ENCODE measurements at regions not wholly inside any gene's neighbourhood (a gene's known extent, or its start where the extent isn't known, plus 50 kb on each side); places are given as distances from the start of the nearest gene placed in this dataset.

- Mint-ChIP-seq H3K27me3 (ENCODE audit: unreplicated experiment) (no peaks in the 10 kb centered on the region), H3K27ac (ENCODE audit: unreplicated experiment) (no peak overlapping the region), H3K4me3 (ENCODE audit: unreplicated experiment) (no peak overlapping the region), H3K4me1 (ENCODE audit: unreplicated experiment) (no peaks in the 10 kb centered on the region), H3K36me3 (ENCODE audit: low read depth, unreplicated experiment) (no peaks in the 10 kb centered on the region), H3K9me3 (ENCODE audit: unreplicated experiment) (no peaks in the 10 kb centered on the region)
- no peak for DNase-seq (ENCODE audit: low spot score)
- TF ChIP-seq, protein P1, sequence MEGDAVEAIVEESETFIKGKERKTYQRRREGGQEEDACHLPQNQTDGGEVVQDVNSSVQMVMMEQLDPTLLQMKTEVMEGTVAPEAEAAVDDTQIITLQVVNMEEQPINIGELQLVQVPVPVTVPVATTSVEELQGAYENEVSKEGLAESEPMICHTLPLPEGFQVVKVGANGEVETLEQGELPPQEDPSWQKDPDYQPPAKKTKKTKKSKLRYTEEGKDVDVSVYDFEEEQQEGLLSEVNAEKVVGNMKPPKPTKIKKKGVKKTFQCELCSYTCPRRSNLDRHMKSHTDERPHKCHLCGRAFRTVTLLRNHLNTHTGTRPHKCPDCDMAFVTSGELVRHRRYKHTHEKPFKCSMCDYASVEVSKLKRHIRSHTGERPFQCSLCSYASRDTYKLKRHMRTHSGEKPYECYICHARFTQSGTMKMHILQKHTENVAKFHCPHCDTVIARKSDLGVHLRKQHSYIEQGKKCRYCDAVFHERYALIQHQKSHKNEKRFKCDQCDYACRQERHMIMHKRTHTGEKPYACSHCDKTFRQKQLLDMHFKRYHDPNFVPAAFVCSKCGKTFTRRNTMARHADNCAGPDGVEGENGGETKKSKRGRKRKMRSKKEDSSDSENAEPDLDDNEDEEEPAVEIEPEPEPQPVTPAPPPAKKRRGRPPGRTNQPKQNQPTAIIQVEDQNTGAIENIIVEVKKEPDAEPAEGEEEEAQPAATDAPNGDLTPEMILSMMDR (IDR thresholded peaks at IDR 0.05; ENCODE audit: unreplicated experiment): no peak
Observed at GRCh38 chr2:57296795-57297517, 749.6 kb upstream of the VRK2 start.

DNA sequence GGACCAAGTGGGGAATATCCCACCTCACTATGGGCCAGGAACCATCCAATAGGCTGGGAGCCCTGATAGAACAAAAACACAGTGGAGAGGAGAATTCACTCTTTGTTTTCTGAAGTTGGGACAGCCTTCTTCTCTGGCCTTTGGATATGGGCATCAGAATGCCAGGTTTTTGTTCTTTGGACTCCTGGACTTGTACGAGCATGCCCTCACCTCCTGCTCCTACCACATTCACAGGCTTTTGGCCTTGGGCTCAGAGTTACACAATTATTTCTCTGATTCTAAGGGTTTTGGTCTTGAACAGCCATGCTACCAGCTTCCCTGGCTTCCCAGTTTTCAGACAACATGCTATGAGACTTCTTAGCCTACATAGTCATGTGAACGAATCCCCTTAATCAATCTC is 732.9 kb upstream of the VRK2 start:
- Mint-ChIP-seq H3K4me3 (ENCODE audit: unreplicated experiment) (no peak overlapping the region), H3K27ac (ENCODE audit: unreplicated experiment) (no peak overlapping the region), H3K9me3 (ENCODE audit: unreplicated experiment) (no peaks in the 10 kb centered on the region), H3K4me1 (ENCODE audit: unreplicated experiment) (no peaks in the 10 kb centered on the region), H3K36me3 (ENCODE audit: low read depth, unreplicated experiment) (no peaks in the 10 kb centered on the region), H3K27me3 (ENCODE audit: unreplicated experiment) (peaks cover 1% of the 10 kb centered on the region)
- no peak for DNase-seq (ENCODE audit: low spot score)
- TF ChIP-seq, protein P1 (IDR thresholded peaks at IDR 0.05; ENCODE audit: unreplicated experiment): no peak

DNA sequence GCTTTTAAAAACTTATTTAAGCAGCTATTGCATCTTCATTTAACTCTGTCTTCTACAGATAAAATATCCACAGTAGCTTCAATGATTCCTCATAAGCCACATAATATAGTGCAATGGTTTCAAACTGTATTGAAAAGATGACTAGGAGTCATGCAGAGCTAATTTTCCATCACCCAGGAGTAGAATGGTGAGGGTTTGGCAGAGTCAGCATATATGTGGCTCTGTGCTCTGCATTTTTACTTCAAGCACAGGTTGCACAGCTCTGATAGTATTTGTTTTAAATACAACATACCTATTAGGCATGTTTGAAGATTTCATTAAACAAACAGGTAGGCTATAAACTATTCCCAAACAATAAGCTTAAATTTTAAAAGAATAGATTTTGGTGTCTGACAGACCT is 731.9 kb upstream of the VRK2 start:
- no peaks in the 10 kb centered on the region for H3K9me3 Mint-ChIP-seq (ENCODE audit: unreplicated experiment)
- H3K4me3 Mint-ChIP-seq (ENCODE audit: unreplicated experiment): no peak overlapping the region
- no peak overlapping the region for H3K27ac Mint-ChIP-seq (ENCODE audit: unreplicated experiment)
- no peak for DNase-seq (ENCODE audit: low spot score)
- peaks cover 1% of the 10 kb centered on the region for H3K27me3 Mint-ChIP-seq (ENCODE audit: unreplicated experiment)
- TF ChIP-seq, protein P1 (IDR thresholded peaks at IDR 0.05; ENCODE audit: unreplicated experiment): no peak
- H3K4me1 Mint-ChIP-seq (ENCODE audit: unreplicated experiment): no peaks in the 10 kb centered on the region
- H3K36me3 Mint-ChIP-seq (ENCODE audit: low read depth, unreplicated experiment): no peaks in the 10 kb centered on the region

DNA sequence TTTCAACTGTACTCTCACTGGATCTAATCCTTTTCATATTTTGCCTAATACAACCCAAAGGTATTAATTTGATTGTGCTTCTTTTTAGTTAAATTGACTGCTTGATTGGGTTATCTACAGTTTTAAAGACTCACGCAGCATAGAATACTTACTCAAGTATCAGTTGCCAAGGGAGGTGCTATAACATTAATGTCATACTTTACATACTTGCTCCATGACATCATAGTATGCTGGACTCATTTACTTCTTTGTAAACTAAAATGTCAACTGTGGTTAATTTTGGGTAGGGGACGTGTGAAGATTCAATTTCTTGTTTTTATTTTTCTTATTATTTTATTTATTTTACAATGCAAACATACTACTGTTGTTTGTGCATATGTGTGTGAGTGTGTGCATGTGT is 716.2 kb upstream of the VRK2 start:
- Mint-ChIP-seq H3K27ac (ENCODE audit: unreplicated experiment) (no peak overlapping the region), H3K9me3 (ENCODE audit: unreplicated experiment) (no peaks in the 10 kb centered on the region), H3K4me3 (ENCODE audit: unreplicated experiment) (no peak overlapping the region), H3K27me3 (ENCODE audit: unreplicated experiment) (no peaks in the 10 kb centered on the region), H3K4me1 (ENCODE audit: unreplicated experiment) (no peaks in the 10 kb centered on the region), H3K36me3 (ENCODE audit: low read depth, unreplicated experiment) (no peaks in the 10 kb centered on the region)
- DNase-seq (ENCODE audit: low spot score): no peak
- TF ChIP-seq, protein P1 (IDR thresholded peaks at IDR 0.05; ENCODE audit: unreplicated experiment): no peak

- TF ChIP-seq, protein P1 (IDR thresholded peaks at IDR 0.05; ENCODE audit: unreplicated experiment): no peak
- Mint-ChIP-seq H3K27me3 (ENCODE audit: unreplicated experiment) (no peaks in the 10 kb centered on the region), H3K36me3 (ENCODE audit: low read depth, unreplicated experiment) (no peaks in the 10 kb centered on the region), H3K4me1 (ENCODE audit: unreplicated experiment) (no peaks in the 10 kb centered on the region), H3K4me3 (ENCODE audit: unreplicated experiment) (no peak overlapping the region), H3K9me3 (ENCODE audit: unreplicated experiment) (no peaks in the 10 kb centered on the region), H3K27ac (ENCODE audit: unreplicated experiment) (no peak overlapping the region)
- DNase-seq (ENCODE audit: low spot score): no peak
Observed at GRCh38 chr2:57333221-57333620, 713.4 kb upstream of the VRK2 start.
